Endothelial cell of umbilical vein (primary cell): ENCODE measurements at regions not wholly inside any gene's neighbourhood (a gene's known extent, or its start where the extent isn't known, plus 50 kb on each side); places are given as distances from the start of the nearest gene placed in this dataset.

Experiments
- BruUV-seq: library from RNA; stranded (reverse); fragments of 400-500 nt; replicated peaks from 2 replicates; lab custom pipeline; 2021; lab: Mats Ljungman, UMichigan
- CTCF ChIA-PET: fragments of 300-600, 350-600 bp; sonication (Branson Sonifier 250); formaldehyde crosslinking; loops from one replicate; lab custom pipeline; 2021; ENCODE audit warnings: antibody characterized with exemption, inconsistent platforms; lab: Charles Lee
- POLR2A ChIA-PET: fragments of 300-600, 350-600 bp; sonication (Branson Sonifier 250); formaldehyde crosslinking; loops from one replicate; lab custom pipeline; 2021; ENCODE audit warnings: antibody characterized with exemption, inconsistent platforms; lab: Charles Lee
- DNase-seq: peaks from one replicate; pipeline ENCODE4 v3.0.0-alpha.2; 2011; ENCODE audit warnings: low read depth, low spot score
- FAIRE-seq: peaks from 2 replicates; lab custom pipeline; 2011; peaks lifted over from hg19 to GRCh38; lab: Jason Lieb, UNC
- H2AFZ ChIP-seq: 2 replicates; pipeline ENCODE4 v1.6.0; 2012; ENCODE audit warnings: low read depth, low read length, control low read depth, inconsistent platforms
- H3K27ac ChIP-seq: 2 replicates; pipeline ENCODE4 v1.5.1; 2011; ENCODE audit warnings: low read depth, mild to moderate bottlenecking, control low read depth, low read length, moderate library complexity; ENCODE audit not compliant: insufficient read depth
- H3K27me3 ChIP-seq, 2 experiments: 2 replicates each; pipeline versions ENCODE4 v1.6.0 to v1.6.1; 2011; ENCODE audit warnings: low read length in 2 of 2, mixed read lengths in 1 of 2; ENCODE audit not compliant: control insufficient read depth in 2 of 2, insufficient read depth in 2 of 2
- H3K36me3 ChIP-seq, 2 experiments: 2 replicates in 1 of 2; 3 replicates in 1 of 2; pipeline ENCODE4 v1.5.1; 2011; ENCODE audit warnings: low read length in 2 of 2, mild to moderate bottlenecking in 1 of 2, moderate library complexity in 1 of 2; ENCODE audit not compliant: control insufficient read depth in 2 of 2, insufficient read depth in 2 of 2; ENCODE audit errors: extremely low read depth in 1 of 2
- H3K4me1 ChIP-seq: 3 replicates; pipeline ENCODE4 v1.5.1; 2011; ENCODE audit warnings: mild to moderate bottlenecking, low read length; ENCODE audit not compliant: control insufficient read depth, insufficient read depth; ENCODE audit errors: extremely low read depth
- H3K4me2 ChIP-seq: 2 replicates; pipeline ENCODE4 v1.6.1; 2011; ENCODE audit warnings: low read length, control low read depth, mixed read lengths; ENCODE audit not compliant: insufficient read depth
- H3K4me3 ChIP-seq, 3 experiments: fragments of 200-600 bp in 1 of 3; sonication (generic), shearing (Covaris generic) in 1 of 3; replicated peaks in 1 of 3; 2 replicates each; pipeline ENCODE4 v1.5.1; 2011 to 2016; ENCODE audit warnings: control low read depth in 3 of 3, low read length in 3 of 3, mild to moderate bottlenecking in 2 of 3, inconsistent platforms in 1 of 3, low read depth in 1 of 3, moderate library complexity in 1 of 3; ENCODE audit not compliant: insufficient read depth in 1 of 3
- H3K79me2 ChIP-seq: 2 replicates; pipeline ENCODE4 v1.6.0; 2012; ENCODE audit warnings: low read length, inconsistent platforms; ENCODE audit not compliant: control insufficient read depth, insufficient read depth
- H3K9ac ChIP-seq: replicated peaks from 2 replicates; pipeline ENCODE3; 2011; ENCODE audit warnings: low read length, control low read depth; ENCODE audit not compliant: insufficient read depth; ENCODE audit errors: extremely low read depth
- H3K9me1 ChIP-seq: replicated peaks from 3 replicates; pipeline ENCODE4 v1.6.0; 2011; ENCODE audit warnings: mild to moderate bottlenecking, low read length; ENCODE audit not compliant: control insufficient read depth, insufficient read depth; ENCODE audit errors: extremely low read depth
- H3K9me3 ChIP-seq: replicated peaks from 2 replicates; pipeline ENCODE4 v1.5.1; 2012; ENCODE audit warnings: low read length, inconsistent platforms; ENCODE audit not compliant: control insufficient read depth, insufficient read depth
- H4K20me1 ChIP-seq: replicated peaks from 2 replicates; pipeline ENCODE3; 2011; ENCODE audit warnings: mild to moderate bottlenecking, low read length; ENCODE audit not compliant: control insufficient read depth, insufficient read depth; ENCODE audit errors: extremely low read depth
- EZH2 ChIP-seq: IDR thresholded peaks from 2 replicates; pipeline ENCODE4 v1.6.1; 2012; ENCODE audit warnings: borderline replicate concordance, low read depth, mild to moderate bottlenecking, moderate library complexity, low read length, inconsistent platforms; ENCODE audit not compliant: severe bottlenecking
- FOS ChIP-seq: IDR thresholded peaks from 2 replicates; pipeline ENCODE4 v1.6.1; 2011; ENCODE audit warnings: mild to moderate bottlenecking, low read length, moderate library complexity, borderline replicate concordance; ENCODE audit not compliant: insufficient read depth
- GATA2 ChIP-seq: IDR thresholded peaks from 2 replicates; pipeline ENCODE4 v1.7.0; 2011; ENCODE audit warnings: low read depth, mild to moderate bottlenecking, moderate library complexity, mixed read lengths, low read length; ENCODE audit not compliant: insufficient read length, insufficient read depth
- JUN ChIP-seq: IDR thresholded peaks from 2 replicates; pipeline ENCODE4 v1.6.1; 2011; ENCODE audit warnings: borderline replicate concordance, low read depth; ENCODE audit not compliant: insufficient read length, insufficient read depth
- MYC ChIP-seq: IDR thresholded peaks from one replicate; pipeline ENCODE4 v1.6.1; 2011; ENCODE audit warnings: mild to moderate bottlenecking, low read depth, low read length
- POLR2A ChIP-seq: IDR thresholded peaks from 2 replicates; pipeline ENCODE4 v1.6.1; 2012; ENCODE audit warnings: low read depth, mild to moderate bottlenecking, control low read depth, low read length
- POLR2AphosphoS5 ChIP-seq: IDR thresholded peaks from 2 replicates; pipeline ENCODE4 v1.6.1; 2012; ENCODE audit warnings: low read depth, mild to moderate bottlenecking, control low read depth, low read length, moderate library complexity; ENCODE audit not compliant: insufficient read depth
- dilution Hi-C: fragments of 300-500 bp; cut with MboI; formaldehyde crosslinking; loops from one replicate; pipeline ENCODE4 v1.15.0; 2019; ENCODE audit warnings: low sequenced_read_pairs; ENCODE audit not compliant: extremely low pct_ligation_motif_present
- intact Hi-C: fragments of 100-400 bp; cut with micrococcal nuclease; formaldehyde crosslinking; loops from one replicate; pipeline ENCODE4 v1.10.0; 2022
- TF ChIP-seq, protein P1 (sequence below): IDR thresholded peaks from 2 replicates; pipeline ENCODE4 v1.6.1; 2011; ENCODE audit not compliant: insufficient read depth, insufficient read length
- TF ChIP-seq, protein P2 (sequence below), 2 donors: IDR thresholded peaks; 1 replicate in 1 of 2; 2 replicates in 1 of 2; pipeline ENCODE4 v1.5.1; 2011; ENCODE audit warnings: low read length in 2 of 2, mild to moderate bottlenecking in 2 of 2, moderate library complexity in 2 of 2, control low read depth in 1 of 2, inconsistent platforms in 1 of 2, low read depth in 1 of 2; ENCODE audit not compliant: insufficient read depth in 1 of 2; ENCODE audit errors: extremely low read depth in 1 of 2

DNA sequence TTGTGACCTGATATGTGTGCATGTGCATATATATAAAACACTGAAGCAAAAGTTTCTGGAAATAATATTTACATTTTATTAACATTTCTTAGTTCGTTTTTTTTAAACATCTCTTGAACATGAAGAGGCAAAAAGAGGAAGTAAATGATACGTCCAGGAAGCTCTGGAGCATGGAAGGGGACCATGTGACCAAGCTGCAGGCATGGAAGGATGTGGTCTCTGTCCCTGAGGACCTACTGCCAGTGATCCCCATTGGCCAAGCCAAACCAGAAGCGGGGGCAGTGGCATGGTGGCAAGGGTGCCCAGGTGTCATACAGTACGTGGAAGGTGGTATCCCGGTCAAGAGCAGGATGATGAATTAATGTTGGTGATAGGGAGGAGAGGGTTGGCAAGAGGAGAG is 268.3 kb upstream of the PROX1 start:
- Histone ChIP-seq H3K9me1 (no peaks in the 10 kb centered on the region), H3K4me1 (no peaks in the 10 kb centered on the region), H2AFZ (no peak overlapping the region), H4K20me1 (no peaks in the 10 kb centered on the region), H3K79me2 (no peaks in the 10 kb centered on the region), H3K9me3 (no peaks in the 10 kb centered on the region), H3K4me2 (no peak overlapping the region), H3K27ac (no peak overlapping the region), H3K9ac (no peak overlapping the region), H3K4me3 (no peak overlapping the region), H3K27me3 (no peaks in the 10 kb centered on the region), H3K36me3 (no peaks in the 10 kb centered on the region)
- DNase-seq (no peak), FAIRE-seq (no peak)
- ChIA-PET POLR2A (no interaction called here), CTCF (no interaction called here)
- dilution Hi-C loops: no loop called here
- BruUV-seq: no TSS peak
- no peak for TF ChIP-seq GATA2
- TF ChIP-seq JUN: no peak
- TF ChIP-seq, protein P1, sequence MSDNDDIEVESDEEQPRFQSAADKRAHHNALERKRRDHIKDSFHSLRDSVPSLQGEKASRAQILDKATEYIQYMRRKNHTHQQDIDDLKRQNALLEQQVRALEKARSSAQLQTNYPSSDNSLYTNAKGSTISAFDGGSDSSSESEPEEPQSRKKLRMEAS: no peak
- no peak for TF ChIP-seq EZH2
- TF ChIP-seq, protein P2, sequence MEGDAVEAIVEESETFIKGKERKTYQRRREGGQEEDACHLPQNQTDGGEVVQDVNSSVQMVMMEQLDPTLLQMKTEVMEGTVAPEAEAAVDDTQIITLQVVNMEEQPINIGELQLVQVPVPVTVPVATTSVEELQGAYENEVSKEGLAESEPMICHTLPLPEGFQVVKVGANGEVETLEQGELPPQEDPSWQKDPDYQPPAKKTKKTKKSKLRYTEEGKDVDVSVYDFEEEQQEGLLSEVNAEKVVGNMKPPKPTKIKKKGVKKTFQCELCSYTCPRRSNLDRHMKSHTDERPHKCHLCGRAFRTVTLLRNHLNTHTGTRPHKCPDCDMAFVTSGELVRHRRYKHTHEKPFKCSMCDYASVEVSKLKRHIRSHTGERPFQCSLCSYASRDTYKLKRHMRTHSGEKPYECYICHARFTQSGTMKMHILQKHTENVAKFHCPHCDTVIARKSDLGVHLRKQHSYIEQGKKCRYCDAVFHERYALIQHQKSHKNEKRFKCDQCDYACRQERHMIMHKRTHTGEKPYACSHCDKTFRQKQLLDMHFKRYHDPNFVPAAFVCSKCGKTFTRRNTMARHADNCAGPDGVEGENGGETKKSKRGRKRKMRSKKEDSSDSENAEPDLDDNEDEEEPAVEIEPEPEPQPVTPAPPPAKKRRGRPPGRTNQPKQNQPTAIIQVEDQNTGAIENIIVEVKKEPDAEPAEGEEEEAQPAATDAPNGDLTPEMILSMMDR (IDR thresholded peaks at IDR 0.05; ENCODE audit: extremely low read depth in 1 of 2, insufficient read depth in 1 of 2, low read depth in 1 of 2, low read length in 2 of 2): no peak
- TF ChIP-seq POLR2AphosphoS5: no peak
- no peak for TF ChIP-seq POLR2A
- no peak for TF ChIP-seq MYC
- no peak for TF ChIP-seq FOS
- intact Hi-C loops: no loop called here
